ENCODE measurements at regions not wholly inside any gene's neighbourhood (a gene's known extent, or its start where the extent isn't known, plus 50 kb on each side); places are given as distances from the start of the nearest gene placed in this dataset.

- no peak for ATAC-seq (ENCODE audit: low read depth in 2 of 2)
- H3K4me3 Mint-ChIP-seq: no peak overlapping the region
- H3K4me1 Mint-ChIP-seq: no peaks in the 10 kb centered on the region
- DNase-seq: no peak
- no peak overlapping the region for H3K27ac Mint-ChIP-seq
- H3K9me3 Mint-ChIP-seq: peaks cover 0 to 6% (median 3%) of the 10 kb centered on the region in 7 donors
- no peaks in the 10 kb centered on the region for H3K27me3 Mint-ChIP-seq
- H3K36me3 Mint-ChIP-seq: no peaks in the 10 kb centered on the region
Measured at GRCh38 chr12:73301530-73301929, 1029.4 kb downstream of the TRHDE start.

GRCh38 chr12:73307260-73307659 lies 1035.1 kb downstream of the TRHDE start:
- Mint-ChIP-seq H3K4me3 (no peak overlapping the region), H3K27ac (no peak overlapping the region), H3K27me3 (no peaks in the 10 kb centered on the region), H3K36me3 (no peaks in the 10 kb centered on the region), H3K9me3 (peaks cover 0 to 12% (median 4%) of the 10 kb centered on the region in 7 donors), H3K4me1 (no peaks in the 10 kb centered on the region)
- ATAC-seq (ENCODE audit: low read depth in 2 of 2) (no peak), DNase-seq (no peak)

- Mint-ChIP-seq H3K4me1 (no peaks in the 10 kb centered on the region), H3K27ac (no peak overlapping the region), H3K9me3 (peaks cover 2 to 12% (median 5%) of the 10 kb centered on the region in 7 donors), H3K36me3 (no peaks in the 10 kb centered on the region), H3K4me3 (no peak overlapping the region), H3K27me3 (no peaks in the 10 kb centered on the region)
- DNase-seq (no peak), ATAC-seq (ENCODE audit: low read depth in 2 of 2) (no peak)
Measured at GRCh38 chr12:73308079-73308478, 1035.9 kb downstream of the TRHDE start.

- Mint-ChIP-seq H3K27ac (no peak overlapping the region), H3K36me3 (no peaks in the 10 kb centered on the region), H3K27me3 (no peaks in the 10 kb centered on the region), H3K4me1 (no peaks in the 10 kb centered on the region), H3K9me3 (peaks cover 2 to 13% (median 5%) of the 10 kb centered on the region in 7 donors), H3K4me3 (no peak overlapping the region)
- DNase-seq (no peak), ATAC-seq (ENCODE audit: low read depth in 2 of 2) (no peak)
Measured at GRCh38 chr12:73308747-73309146, 1036.6 kb downstream of the TRHDE start.

GRCh38 chr12:73321319-73321718 lies 1049.1 kb downstream of the TRHDE start:
- no peaks in the 10 kb centered on the region for H3K4me1 Mint-ChIP-seq
- H3K4me3 Mint-ChIP-seq: no peak overlapping the region
- no peaks in the 10 kb centered on the region for H3K27me3 Mint-ChIP-seq
- no peak for ATAC-seq (ENCODE audit: low read depth in 2 of 2)
- DNase-seq: no peak
- H3K27ac Mint-ChIP-seq: no peak overlapping the region
- H3K36me3 Mint-ChIP-seq: peaks cover 0 to 8% of the 10 kb centered on the region in 2 donors
- peaks cover 9 to 27% (median 18%) of the 10 kb centered on the region in 7 donors for H3K9me3 Mint-ChIP-seq

- no peak for DNase-seq
- Mint-ChIP-seq H3K36me3 (peaks cover 0 to 8% of the 10 kb centered on the region in 2 donors), H3K27me3 (no peaks in the 10 kb centered on the region)
Measured at GRCh38 chr12:73321776-73322175, 1049.6 kb downstream of the TRHDE start.

GRCh38 chr12:73330584-73331351 lies 1058.6 kb downstream of the TRHDE start:
- Mint-ChIP-seq H3K36me3 (no peaks in the 10 kb centered on the region), H3K27ac (no peak overlapping the region), H3K4me3 (no peak overlapping the region), H3K27me3 (no peaks in the 10 kb centered on the region), H3K9me3 (peaks cover 0 to 11% (median 0%) of the 10 kb centered on the region in 7 donors), H3K4me1 (no peaks in the 10 kb centered on the region)
- ATAC-seq (ENCODE audit: low read depth in 2 of 2) (no peak), DNase-seq (no peak)

More at GRCh38 chr12:73321776-73322175, 1049.6 kb downstream of the TRHDE start:
- Mint-ChIP-seq H3K4me3 (no peak overlapping the region), H3K9me3 (peaks cover 9 to 27% (median 18%) of the 10 kb centered on the region in 7 donors), H3K4me1 (no peaks in the 10 kb centered on the region), H3K27ac (no peak overlapping the region)
- no peak for ATAC-seq (ENCODE audit: low read depth in 2 of 2)

- ATAC-seq (ENCODE audit: low read depth in 2 of 2) (no peak), DNase-seq (no peak)
- Mint-ChIP-seq H3K4me3 (no peak overlapping the region), H3K4me1 (no peaks in the 10 kb centered on the region), H3K27ac (no peak overlapping the region), H3K9me3 (peaks cover 0 to 21% (median 4%) of the 10 kb centered on the region in 7 donors), H3K36me3 (no peaks in the 10 kb centered on the region), H3K27me3 (no peaks in the 10 kb centered on the region)
Measured at GRCh38 chr12:73341559-73342247, 1069.5 kb downstream of the TRHDE start.

- Mint-ChIP-seq H3K4me3 (no peak overlapping the region), H3K9me3 (peaks cover 1 to 27% (median 7%) of the 10 kb centered on the region in 7 donors), H3K27ac (no peak overlapping the region), H3K4me1 (no peaks in the 10 kb centered on the region), H3K36me3 (no peaks in the 10 kb centered on the region), H3K27me3 (no peaks in the 10 kb centered on the region)
- DNase-seq: no peak
- no peak for ATAC-seq (ENCODE audit: low read depth in 2 of 2)
Measured at GRCh38 chr12:73342733-73343132, 1070.6 kb downstream of the TRHDE start.

GRCh38 chr12:73352826-73353225 lies 1080.7 kb downstream of the TRHDE start:
- Mint-ChIP-seq H3K9me3 (peaks cover 2 to 10% (median 5%) of the 10 kb centered on the region in 7 donors), H3K36me3 (no peaks in the 10 kb centered on the region)
- no peak for ATAC-seq (ENCODE audit: low read depth in 2 of 2)

GRCh38 chr12:73361156-73361863 lies 1089.1 kb downstream of the TRHDE start:
- ATAC-seq (ENCODE audit: low read depth in 2 of 2) (no peak), DNase-seq (no peak)
- no peaks in the 10 kb centered on the region for H3K4me1 Mint-ChIP-seq
- H3K27ac Mint-ChIP-seq: no peak overlapping the region
- H3K27me3 Mint-ChIP-seq: no peaks in the 10 kb centered on the region
- H3K9me3 Mint-ChIP-seq: peaks cover 0 to 8% (median 2%) of the 10 kb centered on the region in 7 donors
- no peaks in the 10 kb centered on the region for H3K36me3 Mint-ChIP-seq
- no peak overlapping the region for H3K4me3 Mint-ChIP-seq

More at GRCh38 chr12:73352826-73353225, 1080.7 kb downstream of the TRHDE start:
- no peak for DNase-seq
- H3K4me3 Mint-ChIP-seq: no peak overlapping the region
- no peak overlapping the region for H3K27ac Mint-ChIP-seq
- no peaks in the 10 kb centered on the region for H3K4me1 Mint-ChIP-seq
- no peaks in the 10 kb centered on the region for H3K27me3 Mint-ChIP-seq

- peaks cover 0 to 8% (median 2%) of the 10 kb centered on the region in 7 donors for H3K9me3 Mint-ChIP-seq
- no peak overlapping the region for H3K4me3 Mint-ChIP-seq
- ATAC-seq (ENCODE audit: low read depth in 2 of 2) (no peak), DNase-seq (no peak)
- H3K27ac Mint-ChIP-seq: no peak overlapping the region
- H3K4me1 Mint-ChIP-seq: no peaks in the 10 kb centered on the region
- no peaks in the 10 kb centered on the region for H3K36me3 Mint-ChIP-seq
- H3K27me3 Mint-ChIP-seq: no peaks in the 10 kb centered on the region
Measured at GRCh38 chr12:73361864-73362230, 1089.7 kb downstream of the TRHDE start.

GRCh38 chr12:73362666-73363065 lies 1090.5 kb downstream of the TRHDE start:
- Mint-ChIP-seq H3K4me3 (no peak overlapping the region), H3K9me3 (peaks cover 0 to 8% (median 0%) of the 10 kb centered on the region in 7 donors), H3K4me1 (no peaks in the 10 kb centered on the region), H3K27me3 (no peaks in the 10 kb centered on the region), H3K27ac (no peak overlapping the region), H3K36me3 (no peaks in the 10 kb centered on the region)
- no peak for ATAC-seq (ENCODE audit: low read depth in 2 of 2)
- DNase-seq: no peak
